GM21529 (cell line): ENCODE measurements at regions not wholly inside any gene's neighbourhood (a gene's known extent, or its start where the extent isn't known, plus 50 kb on each side); places are given as distances from the start of the nearest gene placed in this dataset.
A peak's percentile ranks its signal among the peaks of the same experiment; 100 is the strongest.

Source experiments
- ATAC-seq: cut with Tn5 transposase; IDR thresholded peaks from one replicate; pipeline ENCODE4 v1.9.1; 2021; ENCODE audit not compliant: unreplicated experiment

DNA sequence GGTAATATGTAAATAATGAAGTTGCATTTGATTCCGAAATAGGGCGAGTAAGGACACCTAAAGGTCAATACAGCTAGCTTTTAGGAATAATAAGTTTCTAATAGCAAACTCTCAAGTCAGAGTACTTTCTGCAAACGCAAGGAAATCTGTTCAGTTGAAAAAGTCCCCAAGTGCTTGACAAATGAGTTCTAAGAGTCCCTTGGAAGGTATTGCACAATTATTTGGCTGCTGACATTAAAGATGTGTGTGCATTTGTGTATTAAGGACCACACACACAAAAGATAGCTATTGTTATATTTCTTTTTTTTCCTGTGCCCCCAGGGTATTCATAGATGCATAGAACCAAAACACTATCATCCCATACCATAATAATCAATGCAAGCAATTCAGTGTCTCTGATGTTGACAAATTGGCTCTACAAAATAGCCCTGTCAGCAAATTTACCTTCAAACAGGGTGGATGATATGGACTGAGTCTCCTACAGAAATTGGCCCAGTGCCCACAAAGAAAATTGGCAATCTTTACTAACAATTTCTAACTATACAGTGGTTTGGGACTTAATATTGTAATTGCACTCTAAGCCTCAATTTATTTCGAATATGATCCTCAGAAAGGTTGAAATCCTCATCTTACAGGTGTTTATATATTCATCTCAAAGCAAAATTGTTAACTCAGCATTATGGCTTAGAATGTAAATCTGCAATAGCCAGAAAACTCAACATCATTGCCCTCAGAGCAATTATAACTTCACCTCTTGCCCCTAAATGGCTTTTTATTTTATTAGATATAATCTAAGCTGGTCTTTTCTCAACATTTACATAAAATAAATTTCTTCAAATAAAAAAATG, 827.2 kb downstream of the MAT2B start:
- ATAC-seq: no peak

DNA sequence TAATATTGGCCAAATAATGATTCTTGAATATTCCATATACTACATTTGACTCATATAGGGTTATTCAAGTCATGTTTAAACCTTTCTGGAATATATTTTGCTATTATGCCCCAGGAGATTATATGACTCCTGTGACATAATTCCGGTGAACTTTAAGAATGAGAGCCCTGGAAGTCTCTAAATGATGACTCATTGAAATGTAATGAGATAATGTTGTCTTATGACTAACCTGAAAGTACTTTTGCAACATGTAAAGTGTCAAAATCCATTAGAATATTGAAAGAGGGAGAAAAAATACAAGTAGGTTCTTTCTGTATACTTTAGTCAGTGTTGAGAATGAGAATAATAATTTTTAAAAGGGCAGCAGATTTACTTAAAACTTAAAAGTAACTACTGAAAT, 830.4 kb downstream of the MAT2B start:
- ATAC-seq: no peak

DNA sequence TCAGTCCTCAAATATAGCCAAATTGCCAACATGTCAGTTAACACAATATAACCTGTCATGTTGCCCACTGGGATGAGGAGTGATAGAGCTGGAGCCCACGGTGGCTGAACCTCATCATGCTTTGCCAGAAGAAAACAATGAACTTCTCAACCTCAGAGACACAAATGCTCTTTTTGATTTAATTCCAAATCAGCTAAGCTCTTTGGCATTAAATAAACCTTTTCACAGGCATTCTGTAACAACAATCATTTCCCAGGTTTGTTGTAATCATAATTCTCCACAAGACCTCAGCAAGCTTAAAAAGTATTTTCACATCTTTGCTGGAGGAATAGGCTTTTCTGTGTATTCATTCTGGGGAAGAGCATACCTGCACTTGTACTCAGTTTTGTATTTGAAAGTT, 830.9 kb downstream of the MAT2B start:
- ATAC-seq: no peak

DNA sequence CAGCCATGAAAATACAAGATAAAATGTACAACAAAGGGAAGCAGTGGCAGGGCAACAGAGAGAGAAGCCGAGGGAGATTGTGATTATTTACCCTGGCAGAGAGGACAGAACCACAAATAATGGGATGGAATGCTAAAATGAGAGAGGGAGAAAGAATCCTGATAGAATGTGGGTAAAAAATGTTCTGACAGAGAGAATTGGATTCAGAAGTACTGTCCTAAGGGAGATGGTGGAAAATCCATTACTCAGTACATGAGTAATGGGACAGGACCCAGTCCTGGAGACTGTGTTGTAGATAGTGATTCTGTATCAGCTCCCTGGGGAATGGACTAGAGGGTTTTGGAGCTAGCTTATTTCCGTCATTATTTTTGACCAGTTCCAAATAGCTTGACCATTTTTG, 831.5 kb downstream of the MAT2B start:
- no peak for ATAC-seq

DNA sequence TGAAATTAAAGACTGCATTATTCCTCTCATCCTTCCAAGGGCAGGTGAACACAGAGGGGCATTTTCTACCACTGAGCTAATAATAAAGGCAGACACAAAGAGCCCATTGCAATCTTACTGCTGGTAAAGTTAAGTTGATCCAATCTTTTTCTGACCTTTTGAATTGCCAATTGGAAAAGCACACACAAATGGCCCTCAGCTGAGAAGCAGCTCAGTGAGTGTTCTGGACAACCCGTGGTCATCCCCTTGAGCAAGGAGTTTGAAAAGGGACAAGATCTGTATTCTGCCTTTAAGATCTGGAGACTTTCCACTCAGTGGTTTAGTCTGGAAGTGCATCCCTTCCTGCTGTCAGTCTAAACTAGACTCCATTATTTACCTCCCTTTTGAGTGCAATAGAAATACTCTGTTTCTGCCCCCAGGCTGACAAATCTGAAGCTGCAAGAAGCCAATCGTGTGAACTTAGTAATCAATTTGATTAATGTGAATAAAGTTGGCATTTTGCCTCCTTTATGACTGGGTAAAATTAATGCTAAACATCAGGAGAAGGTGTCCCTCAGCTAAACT, 835.7 kb downstream of the MAT2B start:
- ATAC-seq: no peak

DNA sequence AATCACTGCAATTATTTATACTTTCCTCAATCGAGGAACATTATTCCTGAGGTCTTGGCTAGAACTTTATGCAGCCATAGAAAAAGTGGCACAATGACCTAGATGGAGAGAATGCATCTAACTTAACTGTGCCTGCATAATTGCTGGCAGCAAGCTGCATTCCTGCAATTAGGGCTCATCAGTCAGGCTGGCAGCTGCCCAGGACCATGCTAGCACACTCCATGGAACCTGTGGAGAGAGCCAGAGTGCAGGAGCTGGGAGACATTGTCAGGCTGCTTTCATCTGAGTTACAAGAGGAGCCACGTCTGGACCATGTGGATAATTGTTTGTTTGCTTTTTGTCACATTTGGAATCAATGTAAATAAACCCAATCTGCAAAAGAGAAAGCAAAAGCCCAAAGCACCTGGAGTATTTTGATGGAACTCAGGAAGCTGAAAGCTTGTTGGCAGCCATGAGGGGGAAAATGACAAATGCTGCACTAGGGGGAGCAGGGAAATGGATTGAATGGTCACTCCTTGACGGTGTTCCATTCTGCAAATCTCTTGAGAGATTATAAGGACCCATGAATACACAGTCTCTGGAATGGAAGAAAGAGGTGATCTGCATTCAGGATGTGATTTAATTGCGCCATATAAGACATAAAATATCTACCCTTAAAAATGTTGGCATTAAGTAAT, 839.9 kb downstream of the MAT2B start:
- ATAC-seq: no peak

DNA sequence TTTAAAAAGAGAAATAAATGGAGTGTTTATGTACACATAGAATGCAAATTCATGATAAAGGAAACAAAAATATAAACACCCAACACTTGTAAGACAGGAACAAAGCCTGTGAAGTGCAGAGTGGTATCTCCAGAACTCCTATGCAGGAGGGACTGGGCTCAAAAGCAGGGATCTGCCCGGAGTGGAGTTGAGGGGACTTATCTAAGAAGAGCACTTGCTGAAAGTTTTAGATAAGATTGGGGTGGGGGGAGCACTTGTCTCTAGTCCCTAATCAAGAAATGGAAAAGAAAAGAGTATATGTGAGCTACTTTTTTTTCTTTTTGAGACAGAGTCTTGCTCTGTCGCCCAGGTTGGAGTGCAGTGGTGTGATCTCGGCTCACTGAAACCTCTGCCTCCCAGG, 840.4 kb downstream of the MAT2B start:
- no peak for ATAC-seq

DNA sequence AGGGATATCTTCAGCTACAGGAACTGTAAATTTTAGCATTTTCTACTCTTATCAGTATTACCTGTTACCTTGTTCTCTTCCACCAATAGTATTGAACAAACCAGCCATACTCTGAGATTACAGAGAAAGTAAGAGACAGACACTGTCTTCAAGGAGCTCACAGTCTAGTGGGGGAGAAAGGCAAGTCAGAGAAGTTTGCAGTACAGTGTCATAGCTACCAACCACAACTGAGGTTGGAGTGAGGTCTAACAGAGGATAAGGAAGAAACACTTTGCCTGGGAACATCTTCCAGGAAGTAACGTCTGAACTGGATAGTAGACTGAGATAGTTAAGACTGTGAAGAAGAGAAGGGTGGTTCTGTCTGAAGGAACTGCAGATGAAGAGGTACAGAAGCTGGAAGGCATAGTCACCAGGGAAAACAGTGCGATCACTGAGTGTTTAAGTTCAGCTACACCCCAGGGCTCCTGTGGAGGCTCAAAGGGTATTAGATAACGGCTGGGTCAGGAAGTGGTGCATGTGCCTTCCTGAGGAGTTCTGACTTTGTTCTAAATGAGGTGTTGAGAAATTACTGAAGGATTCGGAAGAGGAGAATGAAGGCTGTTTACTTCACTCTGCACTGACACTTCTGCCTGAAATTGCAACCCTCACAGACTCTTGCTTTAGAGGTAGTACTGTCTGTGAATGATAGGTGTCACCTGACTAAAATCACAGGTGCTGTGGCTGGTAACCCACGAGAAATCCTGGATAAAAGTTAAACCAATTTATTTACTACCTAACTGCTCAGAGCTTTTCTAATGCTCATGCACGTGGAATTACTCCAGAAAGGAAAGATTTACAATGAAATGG, 841.6 kb downstream of the MAT2B start:
- ATAC-seq: no peak

DNA sequence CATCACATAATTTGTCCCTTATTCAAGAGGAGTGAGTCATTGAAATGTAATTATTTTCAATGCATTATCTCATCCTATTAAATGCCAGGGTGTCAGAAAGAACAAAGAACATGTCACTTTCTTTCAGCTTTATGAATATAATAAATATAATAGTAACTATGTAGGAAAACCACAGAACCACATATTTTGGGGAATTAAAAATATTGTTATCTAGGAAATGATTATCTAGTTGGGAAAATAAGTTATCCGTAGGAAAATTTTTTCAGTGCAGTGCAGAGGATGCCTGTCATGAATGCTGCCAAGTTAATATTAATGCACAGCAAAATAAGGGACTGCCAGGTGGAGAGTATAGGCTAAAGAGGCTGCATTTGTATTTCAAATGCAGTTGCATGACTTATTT, 844.8 kb downstream of the MAT2B start:
- no peak for ATAC-seq

DNA sequence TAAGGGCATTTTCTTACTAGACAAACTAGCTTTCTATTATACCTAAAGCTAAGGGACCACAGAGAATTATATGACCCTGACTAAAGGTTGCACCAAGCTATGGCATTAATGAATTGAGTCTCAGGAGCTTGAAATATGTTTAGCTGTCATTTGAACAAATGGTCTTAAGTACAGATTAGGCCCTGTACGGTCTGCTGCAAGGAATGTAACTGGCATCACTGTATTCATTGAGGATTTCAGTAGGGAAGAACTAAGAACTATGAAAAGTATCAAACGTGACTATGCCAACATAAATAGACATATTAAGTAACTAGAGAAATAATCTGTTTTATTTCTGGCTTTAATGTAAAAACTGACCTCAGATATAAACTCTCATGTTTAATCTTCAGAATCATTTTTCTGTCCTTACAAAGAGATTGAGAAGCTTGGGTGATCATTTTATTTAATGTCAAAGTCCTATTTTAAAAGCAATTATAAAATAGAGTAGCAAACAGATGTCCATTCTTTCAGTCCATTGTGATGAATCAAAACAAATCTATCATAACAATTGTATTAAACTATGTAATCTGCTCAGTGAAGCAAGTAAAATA, 845.9 kb downstream of the MAT2B start:
- no peak for ATAC-seq

DNA sequence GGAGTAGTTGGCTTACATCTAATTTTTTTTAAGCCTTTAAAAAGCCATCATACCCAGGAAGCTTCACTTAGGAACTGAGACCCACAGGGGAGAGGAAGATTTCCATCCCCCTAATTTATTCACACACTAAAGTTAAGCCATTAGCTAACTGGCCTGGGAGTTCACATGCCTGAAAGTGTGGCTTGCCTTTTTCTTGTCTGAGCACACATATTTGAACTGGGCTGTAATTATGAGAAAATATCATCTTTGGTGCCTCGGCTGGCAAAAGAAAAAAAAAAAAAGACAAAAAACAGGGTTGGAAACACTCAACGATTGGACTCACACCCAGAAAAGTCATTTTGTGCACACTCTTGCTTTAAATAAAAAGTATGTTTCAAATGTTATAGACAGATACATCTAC, 847.3 kb downstream of the MAT2B start:
- ATAC-seq: no peak

DNA sequence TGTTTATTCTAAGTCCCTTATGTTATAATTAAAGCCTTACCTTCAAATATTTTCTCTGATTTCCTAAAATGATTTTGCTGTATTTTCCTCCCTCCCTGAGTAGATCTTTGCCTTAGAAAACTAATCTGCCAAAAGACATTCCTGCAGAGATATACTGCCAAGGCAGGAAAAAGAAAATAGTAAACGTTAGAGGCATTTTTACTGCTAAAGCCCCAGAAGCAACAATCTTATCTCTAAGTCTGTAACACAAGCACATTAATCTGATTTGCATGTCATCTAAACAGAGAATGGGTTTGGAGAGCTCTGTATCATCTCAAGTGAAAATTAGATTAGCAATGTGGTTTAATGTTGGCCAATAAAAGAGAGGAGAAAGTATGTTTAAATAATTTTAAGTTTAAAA, 847.7 kb downstream of the MAT2B start:
- ATAC-seq: no peak

DNA sequence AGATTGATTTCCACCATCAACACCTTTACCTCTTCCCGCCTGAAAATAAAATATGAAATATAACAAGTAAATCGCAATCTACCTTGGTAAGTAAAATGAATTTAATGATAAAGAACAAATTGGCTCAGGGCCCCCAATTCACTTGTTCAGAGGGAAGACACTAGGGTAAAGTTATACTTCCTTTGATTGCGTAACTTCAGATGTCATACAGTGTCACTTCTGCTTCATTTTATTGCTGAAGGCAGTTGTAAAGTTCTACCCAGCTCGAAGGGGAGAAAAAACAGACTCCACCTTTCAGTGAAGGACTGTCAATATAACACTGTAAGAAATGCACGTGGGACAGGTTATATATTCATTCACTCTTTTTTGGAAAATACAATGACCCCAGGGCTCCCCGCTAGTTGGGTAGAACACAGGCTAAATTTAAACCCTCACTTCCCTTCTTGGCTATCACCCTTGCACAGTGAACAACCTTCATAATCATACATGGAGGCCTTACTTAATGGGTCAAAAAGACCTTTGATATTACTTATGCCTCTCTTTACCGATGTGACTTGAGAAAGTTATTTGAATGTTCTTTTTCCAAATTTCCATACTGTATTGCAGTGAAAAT, 848.8 kb downstream of the MAT2B start:
- ATAC-seq: no peak

DNA sequence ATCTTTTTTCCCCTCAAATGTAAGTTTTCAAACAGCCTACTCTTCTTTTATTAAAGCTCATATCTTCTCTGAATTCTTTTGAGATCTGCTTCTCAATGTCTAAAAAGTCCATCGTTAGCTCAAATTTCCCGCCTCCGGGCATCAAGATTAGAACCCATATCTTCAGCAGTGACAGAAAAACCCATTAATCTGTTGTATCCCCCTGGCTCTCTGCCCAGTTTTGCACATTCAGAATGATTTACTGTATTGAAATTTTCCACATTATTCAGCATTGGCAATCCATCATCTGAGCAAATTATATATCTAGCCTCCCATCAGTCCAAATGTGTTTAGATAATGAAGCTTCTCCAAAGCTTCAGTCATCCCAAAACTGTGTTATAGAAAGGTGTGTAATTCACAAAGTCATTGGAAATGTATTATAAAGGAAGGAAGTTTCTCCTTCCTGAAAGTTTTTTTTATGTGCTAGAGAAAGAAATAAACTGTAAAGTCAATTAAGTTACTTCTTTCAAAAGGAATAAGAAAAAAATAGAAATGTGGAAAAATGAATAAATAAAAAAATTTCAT, 849.9 kb downstream of the MAT2B start:
- no peak for ATAC-seq

DNA sequence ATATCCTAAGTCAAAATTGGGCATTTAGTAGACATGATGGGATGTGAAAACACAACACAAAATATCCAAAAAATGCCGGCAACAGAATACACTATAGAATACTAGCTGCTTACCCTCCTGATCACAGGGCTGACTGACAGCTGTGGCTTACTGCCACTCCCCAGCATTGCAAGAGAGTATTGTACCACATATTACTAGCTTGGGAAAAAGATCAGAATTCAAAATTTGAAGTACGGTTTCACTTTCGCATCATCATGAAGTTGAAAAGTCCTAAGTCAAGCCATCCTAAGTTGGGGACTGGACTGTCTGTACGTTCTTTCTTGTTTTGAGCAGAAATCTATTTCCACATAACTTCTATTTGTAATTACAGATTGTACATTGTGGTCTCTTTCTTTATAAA, 851.4 kb downstream of the MAT2B start:
- no peak for ATAC-seq

DNA sequence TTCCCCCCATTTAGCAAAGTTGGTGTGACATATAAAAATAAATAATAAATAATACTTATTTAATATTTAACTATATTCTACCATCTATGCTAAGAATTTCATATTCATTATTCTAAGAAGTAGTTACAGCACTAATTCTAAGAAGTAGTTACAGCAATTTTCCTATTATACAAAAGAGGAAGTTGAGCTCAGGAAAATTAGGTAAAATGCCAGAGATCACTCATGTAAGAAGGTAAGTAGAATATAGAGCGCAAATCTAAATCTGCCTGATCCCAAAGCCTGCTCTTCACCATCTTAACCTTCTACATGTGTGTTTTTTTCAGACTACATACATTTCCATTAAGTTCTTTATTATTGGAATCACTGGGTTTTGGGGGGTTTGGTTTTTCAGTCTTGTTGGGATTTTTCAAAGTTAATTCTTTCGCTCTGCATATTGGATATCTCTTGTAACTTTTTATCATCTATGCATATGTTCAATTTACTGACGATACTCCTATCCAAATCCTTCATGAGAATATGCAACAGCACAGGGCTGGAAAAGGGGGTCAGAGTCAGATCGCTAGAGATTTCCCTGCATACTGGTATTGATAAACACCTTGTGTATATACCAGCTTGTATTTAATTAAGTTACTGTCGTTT, 852.1 kb downstream of the MAT2B start:
- no peak for ATAC-seq

DNA sequence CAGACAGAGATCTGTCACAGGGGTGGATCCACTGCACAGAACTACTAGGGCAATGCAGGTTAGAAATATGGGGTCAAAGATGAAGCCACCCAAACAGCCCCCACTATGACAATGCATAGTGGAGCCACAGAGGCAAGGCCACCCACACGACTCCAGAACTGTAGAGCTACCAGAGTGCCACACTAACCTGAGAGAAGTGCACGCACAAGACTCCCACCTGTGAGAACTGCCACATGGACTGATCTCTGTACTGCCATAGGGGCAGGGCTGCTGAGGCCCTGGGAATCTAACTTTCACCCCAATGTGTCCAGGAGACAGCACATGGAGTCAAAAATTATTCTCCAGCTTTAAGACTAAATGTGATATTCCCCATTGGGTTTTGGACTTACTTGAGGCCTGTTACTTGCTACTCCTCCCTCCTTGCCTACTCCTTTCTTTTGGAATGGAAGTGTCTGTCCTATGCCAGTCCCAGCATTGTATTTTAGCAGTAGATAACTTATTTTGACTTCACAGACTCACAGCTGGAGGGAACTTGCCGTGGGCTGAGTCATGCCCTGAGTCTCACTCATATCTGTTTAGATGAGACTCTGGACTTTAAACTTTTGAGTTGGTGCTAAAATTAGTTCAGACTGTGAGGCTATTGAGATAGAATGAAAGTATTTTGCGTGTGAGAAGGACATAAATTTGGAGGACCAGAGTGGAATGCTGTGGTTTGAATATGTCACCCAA, 853.3 kb downstream of the MAT2B start:
- peak; percentile 44 for ATAC-seq

DNA sequence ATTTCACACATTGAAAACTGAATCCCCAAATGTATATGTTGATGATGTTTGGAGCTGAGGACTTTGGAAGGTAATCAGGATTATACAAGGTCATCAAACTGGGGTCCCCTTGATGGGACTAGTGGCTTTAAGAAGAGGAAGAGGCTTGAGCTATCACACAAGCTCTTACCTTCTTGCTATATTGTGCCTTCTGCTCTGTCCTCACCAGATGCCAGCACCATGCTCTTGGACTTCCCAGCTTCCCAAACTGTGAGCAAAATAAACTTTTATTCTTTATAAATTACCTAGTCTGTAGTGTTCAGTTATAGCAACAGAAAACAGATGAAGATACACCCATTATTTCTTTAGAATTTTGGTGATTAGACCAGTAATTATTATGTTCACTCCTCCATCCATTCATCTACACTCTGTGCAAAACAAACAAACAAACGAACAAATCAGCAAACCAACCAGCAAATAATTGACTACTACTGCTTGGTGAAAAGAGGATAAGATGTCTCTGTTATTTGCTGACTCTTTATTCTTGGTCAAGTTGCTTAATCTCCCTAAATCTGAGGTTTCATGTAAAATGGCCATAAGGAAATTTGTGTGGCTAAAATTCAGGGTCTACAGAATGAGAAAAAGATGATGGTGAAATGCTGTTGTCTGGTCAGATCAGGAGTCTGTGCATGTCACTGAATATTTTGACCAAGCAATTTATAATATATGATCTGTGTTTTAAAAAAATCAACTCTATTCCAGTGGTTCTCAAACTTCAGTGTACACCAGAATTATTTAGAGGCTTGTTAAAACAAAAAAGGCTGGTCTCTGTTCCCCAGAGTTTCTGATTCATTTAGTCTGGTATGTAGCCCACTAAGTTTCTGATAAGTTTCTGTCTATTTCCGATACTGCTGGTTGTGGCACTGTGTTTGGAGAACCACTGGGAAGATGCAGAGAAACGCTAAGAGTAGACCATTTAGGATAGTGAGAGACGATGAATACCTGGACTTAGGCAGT, 854.1 kb downstream of the MAT2B start:
- peak; percentile 24 for ATAC-seq
